ENCODE measurements at regions not wholly inside any gene's neighbourhood (a gene's known extent, or its start where the extent isn't known, plus 50 kb on each side); places are given as distances from the start of the nearest gene placed in this dataset.
"Not testable (repeated sequence)": the region's sequence is repeated elsewhere in the genome, so short reads cannot be mapped to it uniquely, and the experiment has no call there.

GRCh38 chr2:160568856-160569255 is 75.2 kb upstream of the RBMS1 start:
- Histone ChIP-seq H3K27ac (no peak overlapping the region), H3K4me3 (ENCODE audit: low read depth, low read length) (no peak overlapping the region), H3K36me3 (replicated peaks) (no peaks in the 10 kb centered on the region), H3K27me3 (replicated peaks) (no peaks in the 10 kb centered on the region)
- TF ChIP-seq CTCF (IDR thresholded peaks at IDR 0.05; ENCODE audit: low read depth, low read length, missing control alignments): no peak
- in situ Hi-C loops (cut with HindIII; ENCODE audit: low pct_ligation_motif_present, low sequenced_read_pairs): no loop called here
- DNase-seq: no peak

GRCh38 chr2:160570376-160570775 is 76.8 kb upstream of the RBMS1 start:
- TF ChIP-seq CTCF (IDR thresholded peaks at IDR 0.05; ENCODE audit: low read depth, low read length, missing control alignments): no peak
- DNase-seq: no peak
- Histone ChIP-seq H3K27me3 (replicated peaks) (no peaks in the 10 kb centered on the region), H3K36me3 (replicated peaks) (no peaks in the 10 kb centered on the region), H3K27ac (no peak overlapping the region), H3K4me3 (ENCODE audit: low read depth, low read length) (no peak overlapping the region)
- in situ Hi-C loops (cut with HindIII; ENCODE audit: low pct_ligation_motif_present, low sequenced_read_pairs): no loop called here

- Histone ChIP-seq H3K4me3 (ENCODE audit: low read depth, low read length) (no peak overlapping the region), H3K27me3 (replicated peaks) (no peaks in the 10 kb centered on the region), H3K27ac (no peak overlapping the region), H3K36me3 (replicated peaks) (no peaks in the 10 kb centered on the region)
- peak; percentile 79 for DNase-seq
- TF ChIP-seq CTCF (IDR thresholded peaks at IDR 0.05; ENCODE audit: low read depth, low read length, missing control alignments): no peak
- in situ Hi-C loops (cut with HindIII; ENCODE audit: low pct_ligation_motif_present, low sequenced_read_pairs): no loop called here
These were observed 81.0 kb upstream of the RBMS1 start for GRCh38 chr2:160574468-160575140.

- in situ Hi-C loops (cut with HindIII; ENCODE audit: low pct_ligation_motif_present, low sequenced_read_pairs): no loop called here
- Histone ChIP-seq H3K27me3 (replicated peaks) (no peaks in the 10 kb centered on the region), H3K4me3 (ENCODE audit: low read depth, low read length) (no peak overlapping the region), H3K27ac (no peak overlapping the region), H3K36me3 (replicated peaks) (no peaks in the 10 kb centered on the region)
- no peak for TF ChIP-seq CTCF (IDR thresholded peaks at IDR 0.05; ENCODE audit: low read depth, low read length, missing control alignments)
- DNase-seq: no peak
These were observed 81.8 kb upstream of the RBMS1 start for GRCh38 chr2:160575368-160575767.

GRCh38 chr2:160576054-160576499 is 82.5 kb upstream of the RBMS1 start:
- Histone ChIP-seq H3K36me3 (replicated peaks) (no peaks in the 10 kb centered on the region), H3K27me3 (replicated peaks) (no peaks in the 10 kb centered on the region), H3K4me3 (ENCODE audit: low read depth, low read length) (no peak overlapping the region), H3K27ac (peak overlapping the region; percentile 46)
- TF ChIP-seq CTCF (IDR thresholded peaks at IDR 0.05; ENCODE audit: low read depth, low read length, missing control alignments): no peak
- peak; percentile 66 for DNase-seq
- in situ Hi-C loops (cut with HindIII; ENCODE audit: low pct_ligation_motif_present, low sequenced_read_pairs): no loop called here

GRCh38 chr2:160577081-160577480 is 83.5 kb upstream of the RBMS1 start:
- H3K4me3 ChIP-seq (ENCODE audit: low read depth, low read length); in situ Hi-C loops (cut with HindIII; ENCODE audit: low pct_ligation_motif_present, low sequenced_read_pairs); DNase-seq; H3K27me3 ChIP-seq (replicated peaks); H3K36me3 ChIP-seq (replicated peaks); H3K27ac ChIP-seq: not testable (repeated sequence)
